Esophagus (tissue), 2 donors: ENCODE measurements at regions not wholly inside any gene's neighbourhood (a gene's known extent, or its start where the extent isn't known, plus 50 kb on each side); places are given as distances from the start of the nearest gene placed in this dataset.

Experiments used
- H3K27ac ChIP-seq, 2 donors: one replicate each; pipeline ENCODE4 v1.5.1; 2013; ENCODE audit warnings: low read depth in 2 of 2, mild to moderate bottlenecking in 2 of 2, inconsistent platforms in 1 of 2, low read length in 1 of 2, moderate library complexity in 1 of 2
- H3K27me3 ChIP-seq, 2 donors: one replicate each; pipeline ENCODE4 v1.6.1; 2013; ENCODE audit warnings: low read length in 2 of 2, control low read depth in 1 of 2, mild to moderate bottlenecking in 1 of 2; ENCODE audit not compliant: insufficient read depth in 2 of 2, control insufficient read depth in 1 of 2
- H3K36me3 ChIP-seq, 2 donors: one replicate each; pipeline ENCODE4 v1.6.1; 2013; ENCODE audit warnings: low read length in 1 of 2; ENCODE audit not compliant: control insufficient read depth in 2 of 2, insufficient read depth in 2 of 2
- H3K4me1 ChIP-seq, 2 donors: one replicate each; pipeline ENCODE4 v1.6.1; 2013; ENCODE audit warnings: low read length in 1 of 2; ENCODE audit not compliant: control insufficient read depth in 2 of 2, insufficient read depth in 2 of 2
- H3K4me3 ChIP-seq, 2 donors: one replicate each; pipeline ENCODE4 v1.5.1; 2013; ENCODE audit warnings: low read length in 2 of 2, mild to moderate bottlenecking in 2 of 2, low read depth in 1 of 2, moderate library complexity in 1 of 2
- H3K9me3 ChIP-seq, 2 donors: one replicate each; pipeline ENCODE4 v1.6.1; 2013; ENCODE audit warnings: mild to moderate bottlenecking in 2 of 2, low read depth in 1 of 2, low read length in 1 of 2, moderate library complexity in 1 of 2; ENCODE audit not compliant: control insufficient read depth in 2 of 2, insufficient read depth in 1 of 2
- WGBS, 2 donors: extraction: QIAGEN DNeasy Blood & Tissue Kit; methylation state at CpG; one replicate each; pipeline ENCODE4 v1.1.7; 2013; 5-methylcytosine and 5-hydroxymethylcytosine counted together
- donor health status: healthy with polysubstance abuse.
- donor health status: Bipolar disorder and iron deficiency.

DNA sequence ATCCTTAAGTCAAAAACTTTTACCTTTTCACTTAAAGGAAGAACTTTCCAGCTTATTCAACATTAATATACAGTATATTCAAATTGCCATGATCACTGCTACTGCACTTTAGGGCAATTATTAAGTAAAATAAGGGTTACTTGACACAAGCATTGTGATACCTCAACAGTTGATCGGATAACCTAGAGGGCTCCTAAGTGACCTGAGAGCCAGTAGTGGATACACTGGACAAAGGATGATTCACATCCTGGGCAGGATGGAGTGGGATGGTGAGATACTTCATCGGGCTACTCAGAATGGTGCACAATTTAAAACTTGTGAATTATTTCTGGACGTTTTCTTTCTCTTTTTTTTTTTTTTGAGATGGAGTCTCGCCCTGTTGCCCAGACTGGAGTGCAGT is 54.5 kb upstream of the PPM1J start:
- Histone ChIP-seq H3K4me3 (no peak overlapping the region), H3K36me3 (no peaks in the 10 kb centered on the region), H3K4me1 (no peaks in the 10 kb centered on the region), H3K27me3 (no peaks in the 10 kb centered on the region), H3K9me3 (no peaks in the 10 kb centered on the region), H3K27ac (no peak overlapping the region)
- WGBS, 2 donors: 74 to 81% methylated on average over 4 of the region's 4 CpGs

DNA sequence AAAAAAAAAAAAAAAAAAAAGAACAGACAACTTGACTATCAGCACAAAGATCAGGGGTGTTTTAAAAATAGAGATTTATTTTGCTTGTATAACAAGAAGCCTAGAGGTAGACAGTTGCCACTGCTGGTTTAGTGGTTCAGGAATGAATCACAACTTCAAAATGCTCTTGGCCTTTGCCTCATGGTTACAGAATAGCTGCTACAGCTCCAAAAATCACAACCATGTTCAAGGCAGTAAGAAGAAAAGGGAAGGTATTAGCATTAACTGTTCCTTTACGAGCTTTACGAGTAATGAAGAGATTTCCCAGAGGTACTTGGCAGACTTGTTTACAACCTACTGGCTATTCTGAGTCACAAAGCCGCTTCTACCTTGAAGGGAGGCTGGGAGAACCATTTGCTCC is 52.5 kb upstream of the PPM1J start:
- H3K36me3 ChIP-seq: no peaks in the 10 kb centered on the region
- WGBS, 2 donors: 80 to 81% methylated on average over 3 of the region's 3 CpGs
- H3K27ac ChIP-seq: no peak overlapping the region
- no peaks in the 10 kb centered on the region for H3K9me3 ChIP-seq
- H3K4me3 ChIP-seq: no peak overlapping the region
- no peaks in the 10 kb centered on the region for H3K27me3 ChIP-seq
- peaks cover 0 to 6% of the 10 kb centered on the region in 2 donors for H3K4me1 ChIP-seq
